ENCODE measurements at regions not wholly inside any gene's neighbourhood (a gene's known extent, or its start where the extent isn't known, plus 50 kb on each side); places are given as distances from the start of the nearest gene placed in this dataset.

- DNase-seq = no peak
Observed at GRCh38 chr3:159629329-159630084, 359.1 kb upstream of the IL12A start.

GRCh38 chr3:159631226-159631625 lies 357.4 kb upstream of the IL12A start:
- DNase-seq = no peak

- DNase-seq = no peak
Observed at GRCh38 chr3:159632128-159632527, 356.5 kb upstream of the IL12A start.

- no peak for DNase-seq
Observed at GRCh38 chr3:159632851-159633250, 355.8 kb upstream of the IL12A start.

- DNase-seq = no peak
Observed at GRCh38 chr3:159634483-159634882, 354.2 kb upstream of the IL12A start.

GRCh38 chr3:159635047-159635641 lies 353.5 kb upstream of the IL12A start:
- DNase-seq = no peak

- DNase-seq = no peak
Observed at GRCh38 chr3:159637883-159638542, 350.6 kb upstream of the IL12A start.

GRCh38 chr3:159640225-159640624 lies 348.4 kb upstream of the IL12A start:
- no peak for DNase-seq

- DNase-seq = no peak
Observed at GRCh38 chr3:159643406-159643805, 345.2 kb upstream of the IL12A start.

GRCh38 chr3:159645874-159646273 lies 342.8 kb upstream of the IL12A start:
- no peak for DNase-seq

GRCh38 chr3:159649951-159650350 lies 338.7 kb upstream of the IL12A start:
- no peak for DNase-seq

- no peak for DNase-seq
Observed at GRCh38 chr3:159650726-159651125, 337.9 kb upstream of the IL12A start.

GRCh38 chr3:159652452-159652851 lies 336.2 kb upstream of the IL12A start:
- DNase-seq = no peak

GRCh38 chr3:159654183-159655134 lies 334.2 kb upstream of the IL12A start:
- no peak for DNase-seq

GRCh38 chr3:159655202-159655601 lies 333.4 kb upstream of the IL12A start:
- DNase-seq = no peak

- DNase-seq = no peak
Observed at GRCh38 chr3:159657176-159657575, 331.5 kb upstream of the IL12A start.

- no peak for DNase-seq
Observed at GRCh38 chr3:159657629-159658028, 331.0 kb upstream of the IL12A start.

- DNase-seq = no peak
Observed at GRCh38 chr3:159660326-159660725, 328.3 kb upstream of the IL12A start.

GRCh38 chr3:159660901-159661300 lies 327.7 kb upstream of the IL12A start:
- no peak for DNase-seq

- DNase-seq = no peak
Observed at GRCh38 chr3:159662549-159662948, 326.1 kb upstream of the IL12A start.

- no peak for DNase-seq
Observed at GRCh38 chr3:159664006-159664405, 324.6 kb upstream of the IL12A start.

- no peak for DNase-seq
Observed at GRCh38 chr3:159664653-159665052, 324.0 kb upstream of the IL12A start.

GRCh38 chr3:159667261-159667660 lies 321.4 kb upstream of the IL12A start:
- DNase-seq = no peak

Data from NCI-H2107 (cell line).